ENCODE measurements at regions not wholly inside any gene's neighbourhood (a gene's known extent, or its start where the extent isn't known, plus 50 kb on each side); places are given as distances from the start of the nearest gene placed in this dataset.

DNA sequence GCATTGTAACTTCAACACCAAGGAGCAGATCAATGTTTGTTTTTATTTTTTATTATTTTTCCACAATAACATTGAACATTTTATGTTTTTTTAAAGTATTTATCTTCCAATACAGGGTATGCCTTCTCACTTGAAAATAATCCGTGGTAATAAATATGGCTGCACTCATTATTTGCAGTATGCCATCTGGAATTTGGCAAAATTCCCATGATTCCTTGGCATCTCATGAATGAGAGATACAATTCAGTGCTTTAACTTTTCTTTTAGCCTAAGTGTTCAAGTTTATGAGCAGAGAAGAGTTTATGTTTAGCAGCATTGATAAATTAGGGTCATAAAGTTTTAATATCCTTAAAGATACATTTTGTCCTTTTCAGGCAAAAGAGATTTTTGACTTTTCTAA is 1109.6 kb upstream of the ATXN8OS start:
- no peak for TF ChIP-seq EZH2 (IDR thresholded peaks at IDR 0.05; ENCODE audit: borderline replicate concordance, low read depth, low read length, poor library complexity, severe bottlenecking)
- TF ChIP-seq, protein P1, sequence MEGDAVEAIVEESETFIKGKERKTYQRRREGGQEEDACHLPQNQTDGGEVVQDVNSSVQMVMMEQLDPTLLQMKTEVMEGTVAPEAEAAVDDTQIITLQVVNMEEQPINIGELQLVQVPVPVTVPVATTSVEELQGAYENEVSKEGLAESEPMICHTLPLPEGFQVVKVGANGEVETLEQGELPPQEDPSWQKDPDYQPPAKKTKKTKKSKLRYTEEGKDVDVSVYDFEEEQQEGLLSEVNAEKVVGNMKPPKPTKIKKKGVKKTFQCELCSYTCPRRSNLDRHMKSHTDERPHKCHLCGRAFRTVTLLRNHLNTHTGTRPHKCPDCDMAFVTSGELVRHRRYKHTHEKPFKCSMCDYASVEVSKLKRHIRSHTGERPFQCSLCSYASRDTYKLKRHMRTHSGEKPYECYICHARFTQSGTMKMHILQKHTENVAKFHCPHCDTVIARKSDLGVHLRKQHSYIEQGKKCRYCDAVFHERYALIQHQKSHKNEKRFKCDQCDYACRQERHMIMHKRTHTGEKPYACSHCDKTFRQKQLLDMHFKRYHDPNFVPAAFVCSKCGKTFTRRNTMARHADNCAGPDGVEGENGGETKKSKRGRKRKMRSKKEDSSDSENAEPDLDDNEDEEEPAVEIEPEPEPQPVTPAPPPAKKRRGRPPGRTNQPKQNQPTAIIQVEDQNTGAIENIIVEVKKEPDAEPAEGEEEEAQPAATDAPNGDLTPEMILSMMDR (conservative IDR thresholded peaks at IDR 0.05; ENCODE audit: low read depth, low read length), result no peak
- H3K4me3 ChIP-seq (ENCODE audit: low read depth, low read length, poor library complexity, severe bottlenecking), result no peak overlapping the region

DNA sequence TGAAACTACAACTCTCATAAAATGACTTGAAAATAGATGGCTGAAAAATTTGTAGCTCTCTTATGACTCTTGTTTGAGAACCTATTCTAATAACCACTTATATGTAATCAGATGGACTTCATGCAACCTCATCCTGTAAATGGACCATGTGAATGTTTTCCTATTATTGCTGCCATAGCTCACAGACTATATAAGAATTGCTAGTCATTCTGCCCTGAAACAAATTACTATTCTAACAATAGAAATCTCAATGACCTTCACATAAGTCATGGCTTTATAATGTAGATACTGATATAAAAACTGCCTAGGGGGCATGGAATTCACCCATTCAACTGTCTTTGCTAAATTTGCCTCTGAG is 1111.0 kb upstream of the ATXN8OS start:
- DNase-seq (ENCODE audit: low spot score), result no peak
- H3K27me3 ChIP-seq (replicated peaks; ENCODE audit: insufficient read depth, low read depth, low read length, poor library complexity), result no peaks in the 10 kb centered on the region
- ChIA-PET POLR2A (ENCODE audit: low non-redundant PET) (no interaction called here), CTCF (no interaction called here)
- intact Hi-C loops (cut with micrococcal nuclease; ENCODE audit: unreplicated experiment), result no loop called here
- BruUV-seq (replicated peaks), result no TSS peak
- H3K4me1 ChIP-seq (ENCODE audit: insufficient read depth, low read length, poor library complexity, severe bottlenecking), result no peaks in the 10 kb centered on the region
- no peaks in the 10 kb centered on the region for H3K36me3 ChIP-seq (ENCODE audit: insufficient read depth, low read length, poor library complexity, severe bottlenecking)
- TF ChIP-seq, protein P1 (conservative IDR thresholded peaks at IDR 0.05; ENCODE audit: low read depth, low read length), result no peak
- no peak for TF ChIP-seq EZH2 (IDR thresholded peaks at IDR 0.05; ENCODE audit: borderline replicate concordance, low read depth, low read length, poor library complexity, severe bottlenecking)
- H3K27ac ChIP-seq (ENCODE audit: low read depth, low read length, poor library complexity, severe bottlenecking), result no peak overlapping the region
- peaks cover 9% of the 10 kb centered on the region for H3K9me3 ChIP-seq (ENCODE audit: low read depth, low read length, poor library complexity, severe bottlenecking)
- no peak overlapping the region for H3K4me3 ChIP-seq (ENCODE audit: low read depth, low read length, poor library complexity, severe bottlenecking)

More for the DNA sequence above, 1109.6 kb upstream of the ATXN8OS start:
- POLR2A ChIA-PET (ENCODE audit: low non-redundant PET), result no interaction called here
- Histone ChIP-seq H3K9me3 (ENCODE audit: low read depth, low read length, poor library complexity, severe bottlenecking) (peaks cover 9% of the 10 kb centered on the region), H3K36me3 (ENCODE audit: insufficient read depth, low read length, poor library complexity, severe bottlenecking) (no peaks in the 10 kb centered on the region), H3K4me1 (ENCODE audit: insufficient read depth, low read length, poor library complexity, severe bottlenecking) (no peaks in the 10 kb centered on the region), H3K27ac (ENCODE audit: low read depth, low read length, poor library complexity, severe bottlenecking) (no peak overlapping the region), H3K27me3 (replicated peaks; ENCODE audit: insufficient read depth, low read depth, low read length, poor library complexity) (no peaks in the 10 kb centered on the region)
- intact Hi-C loops (cut with micrococcal nuclease; ENCODE audit: unreplicated experiment), result no loop called here
- no peak for DNase-seq (ENCODE audit: low spot score)
- no TSS peak for BruUV-seq (replicated peaks)
- CTCF ChIA-PET, result no interaction called here

GRCh38 chr13:68995972-68996667 is 1111.5 kb upstream of the ATXN8OS start:
- CTCF ChIA-PET, result no interaction called here
- no peak for TF ChIP-seq EZH2 (IDR thresholded peaks at IDR 0.05; ENCODE audit: borderline replicate concordance, low read depth, low read length, poor library complexity, severe bottlenecking)
- TF ChIP-seq, protein P1 (conservative IDR thresholded peaks at IDR 0.05; ENCODE audit: low read depth, low read length), result no peak
- no peak overlapping the region for H3K4me3 ChIP-seq (ENCODE audit: low read depth, low read length, poor library complexity, severe bottlenecking)
- no peaks in the 10 kb centered on the region for H3K36me3 ChIP-seq (ENCODE audit: insufficient read depth, low read length, poor library complexity, severe bottlenecking)
- BruUV-seq (replicated peaks), result no TSS peak
- intact Hi-C loops (cut with micrococcal nuclease; ENCODE audit: unreplicated experiment), result no loop called here
- H3K9me3 ChIP-seq (ENCODE audit: low read depth, low read length, poor library complexity, severe bottlenecking), result peaks cover 6% of the 10 kb centered on the region
- no peaks in the 10 kb centered on the region for H3K27me3 ChIP-seq (replicated peaks; ENCODE audit: insufficient read depth, low read depth, low read length, poor library complexity)
- H3K4me1 ChIP-seq (ENCODE audit: insufficient read depth, low read length, poor library complexity, severe bottlenecking), result no peaks in the 10 kb centered on the region
- no peak overlapping the region for H3K27ac ChIP-seq (ENCODE audit: low read depth, low read length, poor library complexity, severe bottlenecking)
- no peak for DNase-seq (ENCODE audit: low spot score)
- POLR2A ChIA-PET (ENCODE audit: low non-redundant PET), result no interaction called here

Measured in A673 (cell line).